G401.6 (cell line): ENCODE measurements at regions not wholly inside any gene's neighbourhood (a gene's known extent, or its start where the extent isn't known, plus 50 kb on each side); places are given as distances from the start of the nearest gene placed in this dataset.
"Not testable (repeated sequence)": the region's sequence is repeated elsewhere in the genome, so short reads cannot be mapped to it uniquely, and the experiment has no call there.

Source experiments
- FAIRE-seq: peaks from 2 replicates; lab custom pipeline; 2012; peaks lifted over from hg19 to GRCh38; lab: Jason Lieb, UNC

- FAIRE-seq: no peak
Observed at GRCh38 chr13:103953859-103954258, 887.6 kb upstream of the SLC10A2 start.

GRCh38 chr13:103952183-103952582 lies 886.0 kb upstream of the SLC10A2 start:
- FAIRE-seq: no peak

- FAIRE-seq: no peak
Observed at GRCh38 chr13:103948426-103948825, 882.2 kb upstream of the SLC10A2 start.

GRCh38 chr13:103945836-103946235 lies 879.6 kb upstream of the SLC10A2 start:
- FAIRE-seq: no peak

- FAIRE-seq: no peak
Observed at GRCh38 chr13:103941506-103942140, 875.4 kb upstream of the SLC10A2 start.

- FAIRE-seq: no peak
Observed at GRCh38 chr13:103935117-103935516, 868.9 kb upstream of the SLC10A2 start.

- FAIRE-seq: no peak
Observed at GRCh38 chr13:103931885-103932284, 865.7 kb upstream of the SLC10A2 start.

- no peak for FAIRE-seq
Observed at GRCh38 chr13:103931331-103931845, 865.2 kb upstream of the SLC10A2 start.

GRCh38 chr13:103926118-103926517 lies 859.9 kb upstream of the SLC10A2 start:
- FAIRE-seq: no peak

- no peak for FAIRE-seq
Observed at GRCh38 chr13:103908911-103909310, 842.7 kb upstream of the SLC10A2 start.

GRCh38 chr13:103908274-103908673 lies 842.1 kb upstream of the SLC10A2 start:
- no peak for FAIRE-seq

- no peak for FAIRE-seq
Observed at GRCh38 chr13:103903790-103904189, 837.6 kb upstream of the SLC10A2 start.

- no peak for FAIRE-seq
Observed at GRCh38 chr13:103898481-103898880, 832.3 kb upstream of the SLC10A2 start.

GRCh38 chr13:103895835-103896531 lies 829.8 kb upstream of the SLC10A2 start:
- FAIRE-seq: no peak

GRCh38 chr13:103894626-103895025 lies 828.4 kb upstream of the SLC10A2 start:
- no peak for FAIRE-seq

- FAIRE-seq: no peak
Observed at GRCh38 chr13:103884101-103884723, 818.0 kb upstream of the SLC10A2 start.

- FAIRE-seq: no peak
Observed at GRCh38 chr13:103883698-103884097, 817.5 kb upstream of the SLC10A2 start.

- no peak for FAIRE-seq
Observed at GRCh38 chr13:103883164-103883563, 816.9 kb upstream of the SLC10A2 start.

GRCh38 chr13:103880146-103880545 lies 813.9 kb upstream of the SLC10A2 start:
- not testable (repeated sequence) for FAIRE-seq

- no peak for FAIRE-seq
Observed at GRCh38 chr13:103878891-103879605, 812.8 kb upstream of the SLC10A2 start.

GRCh38 chr13:103876571-103876970 lies 810.4 kb upstream of the SLC10A2 start:
- FAIRE-seq: no peak

GRCh38 chr13:103873725-103874124 lies 807.5 kb upstream of the SLC10A2 start:
- no peak for FAIRE-seq

- no peak for FAIRE-seq
Observed at GRCh38 chr13:103866048-103866447, 799.8 kb upstream of the SLC10A2 start.
